Head of caudate nucleus (tissue), 42 donors: ENCODE measurements at regions not wholly inside any gene's neighbourhood (a gene's known extent, or its start where the extent isn't known, plus 50 kb on each side); places are given as distances from the start of the nearest gene placed in this dataset.

Experiments
- DNase-seq, 42 donors: peaks; one replicate each; pipeline versions ENCODE4 v3.0.0 to v3.0.0-alpha.2; 2020 to 2021; ENCODE audit warnings: mixed read lengths in 7 of 42
- intact Hi-C: fragments of 100-400 bp; cut with DNase I; formaldehyde crosslinking; loops from one replicate; pipeline ENCODE4 v1.15.0; 2022

GRCh38 chr5:79873187-79873586, 117.9 kb downstream of the MTX3 start:
- no peak for DNase-seq
- intact Hi-C loops: no loop called here

DNA sequence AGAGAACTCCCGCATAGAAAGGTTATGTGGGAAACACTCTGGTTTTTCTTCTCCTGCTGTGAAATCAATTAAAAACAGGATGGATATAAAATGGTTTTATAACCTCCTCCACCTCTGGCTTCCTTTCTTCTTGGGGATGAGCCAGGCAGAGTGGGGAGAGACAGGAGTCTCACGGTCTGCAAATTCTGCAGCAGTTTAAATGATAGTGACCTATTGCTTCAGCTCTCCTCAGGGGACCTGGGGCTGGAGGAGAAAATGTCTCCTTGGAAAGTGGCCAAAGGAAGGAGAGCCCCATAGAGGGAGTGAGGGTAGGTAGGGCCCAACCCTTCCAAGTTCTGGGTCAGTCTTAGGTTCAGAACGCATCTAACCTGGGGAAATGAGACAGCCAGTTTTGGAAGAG, 118.8 kb downstream of the MTX3 start:
- DNase-seq: no peak
- intact Hi-C loops: no loop called here

- intact Hi-C loops: no loop called here
- no peak for DNase-seq
These were observed 119.5 kb downstream of the MTX3 start for GRCh38 chr5:79871364-79872120.

- intact Hi-C loops: no loop called here
- DNase-seq: no peak
These were observed 122.8 kb downstream of the MTX3 start for GRCh38 chr5:79868163-79868670.

DNA sequence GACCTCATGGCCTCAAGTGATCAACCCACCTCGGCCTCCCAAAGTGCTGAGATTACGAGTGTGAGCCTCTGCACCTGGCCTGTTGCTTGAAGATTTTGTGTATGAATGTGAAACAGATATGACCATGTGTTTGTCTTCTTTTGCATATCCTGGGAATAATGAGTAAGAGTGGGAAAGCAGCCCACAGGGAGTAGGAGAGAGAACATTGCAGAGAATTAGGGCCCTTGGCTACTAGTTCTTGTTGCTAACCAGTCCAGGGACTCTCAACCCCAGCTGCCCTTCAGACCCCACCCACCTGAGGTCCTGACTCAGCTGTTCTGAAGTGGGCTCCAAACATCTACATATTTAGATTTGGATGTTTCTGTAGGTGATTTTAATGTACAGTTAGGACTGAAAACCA, 125.5 kb downstream of the MTX3 start:
- no peak for DNase-seq
- intact Hi-C loops: no loop called here

GRCh38 chr5:79864364-79864763, 126.7 kb downstream of the MTX3 start:
- intact Hi-C loops: no loop called here

GRCh38 chr5:79859588-79859987, 131.5 kb downstream of the MTX3 start:
- intact Hi-C loops: loop anchor here (10.0 kb wide), 1 partner anchor 225 kb away; no protein-coding TSS in a partner anchor
- DNase-seq: no peak

More at GRCh38 chr5:79864364-79864763, 126.7 kb downstream of the MTX3 start:
- no peak for DNase-seq

DNA sequence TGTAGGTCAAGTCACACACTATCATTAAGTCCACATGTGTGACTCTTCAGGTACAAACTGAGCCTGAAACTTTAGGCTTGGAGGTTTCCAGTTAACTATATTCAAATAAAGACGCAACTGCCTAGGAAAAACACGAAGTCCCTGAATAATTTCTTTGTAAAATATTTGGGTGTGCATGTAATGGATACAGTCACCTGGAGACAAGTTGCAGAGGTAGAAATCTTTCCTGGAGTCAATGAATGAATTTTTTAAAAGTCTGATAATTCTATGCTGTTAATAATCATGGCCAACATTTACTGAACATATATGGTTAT, 132.7 kb downstream of the MTX3 start:
- no peak for DNase-seq
- intact Hi-C loops: loop anchor here (10.0 kb wide), 1 partner anchor 226 kb away; no protein-coding TSS in a partner anchor

DNA sequence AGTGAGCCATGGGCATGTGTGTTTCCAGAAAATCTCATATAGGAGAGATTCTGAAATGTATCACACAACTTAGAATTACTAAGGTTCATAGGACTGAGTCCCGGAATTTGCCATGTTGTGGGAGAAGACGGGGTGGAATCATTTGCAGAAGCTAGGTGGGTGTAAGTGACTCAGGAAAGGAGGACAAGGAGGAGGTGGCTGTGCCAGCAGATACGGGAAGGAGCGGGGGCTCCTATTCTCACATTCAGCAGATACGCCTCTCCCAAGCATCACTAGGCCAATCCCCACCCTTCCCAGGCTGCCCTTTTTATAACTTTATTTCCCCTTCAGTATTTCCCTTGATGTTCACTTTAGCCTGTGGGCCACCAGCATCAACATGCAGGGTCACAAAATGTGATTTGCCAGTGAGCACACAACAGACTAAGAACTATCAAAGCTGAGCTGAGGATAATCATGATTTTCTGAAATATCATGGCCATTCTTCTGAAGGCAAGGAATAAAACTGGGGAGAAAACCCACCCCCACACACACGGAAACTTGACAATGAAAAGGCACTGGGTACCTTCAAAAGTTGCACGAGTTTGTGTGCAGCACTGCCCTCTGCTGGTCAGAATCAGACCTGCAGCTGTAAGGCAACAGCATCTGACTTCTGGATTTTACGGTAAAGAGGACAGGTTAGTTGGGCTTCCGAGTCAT, 133.2 kb downstream of the MTX3 start:
- peak; percentile 60 to 94 (median 85) for DNase-seq
- intact Hi-C loops: loop anchor here (10.0 kb wide), 1 partner anchor 227 kb away; no protein-coding TSS in a partner anchor

- DNase-seq: no peak
- intact Hi-C loops: loop anchor here (10.0 kb wide), 1 partner anchor 228 kb away; no protein-coding TSS in a partner anchor
These were observed 134.5 kb downstream of the MTX3 start for GRCh38 chr5:79856456-79857055.

GRCh38 chr5:79853676-79854418, 137.2 kb downstream of the MTX3 start:
- no peak for DNase-seq
- intact Hi-C loops: loop anchor here (10.0 kb wide), 1 partner anchor 231 kb away; no protein-coding TSS in a partner anchor

DNA sequence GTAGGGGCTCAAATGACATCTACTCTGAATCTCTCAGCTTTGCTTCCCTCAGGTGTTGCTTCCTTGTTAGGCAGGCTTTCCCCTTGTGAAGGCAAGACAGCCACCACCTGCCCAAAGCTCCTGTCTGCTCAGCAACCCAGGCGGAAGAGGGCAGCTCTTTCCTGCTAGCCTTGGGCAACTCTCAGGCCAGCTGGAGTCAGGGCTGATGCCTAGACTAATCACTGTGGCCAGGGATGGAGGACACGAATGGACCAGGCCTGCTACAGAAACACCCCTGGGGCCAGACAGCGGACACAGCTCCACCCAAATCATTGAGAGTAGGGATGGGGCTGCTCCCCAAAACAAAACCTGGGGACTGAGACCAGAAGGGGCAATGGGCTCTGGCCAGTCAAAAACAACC, 138.0 kb downstream of the MTX3 start:
- intact Hi-C loops: loop anchor here (10.0 kb wide), 1 partner anchor 232 kb away; no protein-coding TSS in a partner anchor
- DNase-seq: peak in 2 of 42 donors; percentile 16 to 28

DNA sequence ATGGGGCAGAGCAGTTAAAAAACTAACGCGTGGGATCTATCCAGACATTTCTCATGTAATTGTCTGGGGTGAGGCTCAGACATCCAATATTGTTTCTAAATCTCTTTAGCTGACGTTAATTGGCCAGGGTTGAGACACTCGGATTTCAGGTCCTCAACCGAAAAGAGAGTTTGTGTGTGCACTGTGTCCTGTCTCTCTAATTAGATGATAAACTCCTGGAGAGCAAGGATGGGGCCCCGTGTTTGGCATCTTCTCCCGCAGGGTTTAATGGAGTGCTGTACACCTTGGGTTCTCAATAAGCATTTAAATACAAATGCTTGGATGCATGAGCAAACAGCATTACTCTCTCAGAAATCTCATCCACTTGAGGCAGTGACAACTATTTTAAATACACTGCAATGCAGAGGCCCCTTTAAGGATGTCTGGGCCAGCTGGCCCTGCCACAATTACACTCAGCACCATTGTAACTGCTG, 139.6 kb downstream of the MTX3 start:
- intact Hi-C loops: loop anchor here (10.0 kb wide), 1 partner anchor 233 kb away; no protein-coding TSS in a partner anchor
- DNase-seq: peak in 1 of 42 donors; percentile 20

DNA sequence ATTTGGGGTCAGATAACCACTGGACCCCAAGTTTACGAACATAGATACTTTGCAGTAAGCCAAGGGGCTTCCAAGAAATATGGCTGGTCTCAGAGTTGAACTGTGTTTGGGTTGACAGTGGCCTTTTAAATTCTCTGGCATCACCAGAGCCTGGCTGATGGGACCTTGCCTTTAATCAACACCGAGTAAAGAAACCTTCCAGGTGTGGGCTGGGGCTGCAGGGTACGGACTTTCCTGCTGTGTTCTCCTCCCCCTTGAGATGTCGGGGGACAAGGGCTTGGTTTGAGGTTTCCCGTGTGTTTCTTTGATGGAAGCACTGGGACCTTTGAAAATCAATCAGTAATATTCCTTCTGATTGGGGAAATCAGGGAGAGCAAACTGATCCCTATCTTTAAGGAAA, 140.1 kb downstream of the MTX3 start:
- intact Hi-C loops: loop anchor here (10.0 kb wide), 1 partner anchor 234 kb away; no protein-coding TSS in a partner anchor
- no peak for DNase-seq

GRCh38 chr5:79850316-79850822, 140.7 kb downstream of the MTX3 start:
- DNase-seq: peak in 2 of 42 donors; percentile 14
- intact Hi-C loops: loop anchor here (10.0 kb wide), 1 partner anchor 234 kb away; no protein-coding TSS in a partner anchor

DNA sequence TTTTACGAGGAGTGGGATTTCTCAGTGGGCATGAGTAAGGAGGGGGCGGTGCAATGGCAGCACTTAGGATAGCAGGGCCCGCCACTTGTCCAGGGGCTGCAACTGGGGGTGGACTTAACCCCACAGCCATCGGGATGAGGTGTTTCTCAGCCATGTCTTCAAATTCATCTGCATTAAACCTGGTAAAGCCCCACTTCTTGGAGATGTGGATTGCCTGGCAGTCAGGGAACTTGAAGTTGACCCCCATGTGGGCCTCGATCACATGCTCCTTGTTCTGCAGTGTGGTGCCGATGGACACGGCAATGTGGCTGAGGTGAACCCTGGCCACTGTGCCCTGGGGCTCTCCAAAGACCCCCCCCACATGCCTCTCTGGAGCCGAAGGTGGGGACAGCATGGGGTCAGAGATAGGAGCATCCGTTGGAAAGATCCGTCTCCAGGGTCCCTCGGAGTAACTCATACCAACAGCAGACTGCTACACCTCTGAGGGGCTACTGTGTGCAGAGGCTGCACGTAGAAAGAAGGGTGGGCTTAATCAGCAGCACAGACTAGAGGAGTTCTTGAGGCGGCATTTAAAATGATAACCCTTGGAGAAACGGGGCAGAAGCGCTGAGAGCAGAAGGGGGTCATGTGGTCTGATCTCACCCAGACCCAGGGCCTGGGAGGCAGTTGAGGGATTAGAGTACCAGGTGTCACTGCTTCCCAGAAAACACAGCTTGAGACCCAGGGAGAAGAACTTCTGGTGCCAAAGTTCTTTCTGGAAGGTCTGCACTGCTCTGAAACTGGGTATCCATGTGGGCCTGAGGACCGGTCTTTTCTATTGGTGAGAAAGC, 141.4 kb downstream of the MTX3 start:
- intact Hi-C loops: loop anchor here (10.0 kb wide), 1 partner anchor 235 kb away; no protein-coding TSS in a partner anchor
- DNase-seq: peak in 2 of 42 donors; percentile 20 to 22
